ENCODE measurements at regions not wholly inside any gene's neighbourhood (a gene's known extent, or its start where the extent isn't known, plus 50 kb on each side); places are given as distances from the start of the nearest gene placed in this dataset.
"Not testable (repeated sequence)": the region's sequence is repeated elsewhere in the genome, so short reads cannot be mapped to it uniquely, and the experiment has no call there.

DNA sequence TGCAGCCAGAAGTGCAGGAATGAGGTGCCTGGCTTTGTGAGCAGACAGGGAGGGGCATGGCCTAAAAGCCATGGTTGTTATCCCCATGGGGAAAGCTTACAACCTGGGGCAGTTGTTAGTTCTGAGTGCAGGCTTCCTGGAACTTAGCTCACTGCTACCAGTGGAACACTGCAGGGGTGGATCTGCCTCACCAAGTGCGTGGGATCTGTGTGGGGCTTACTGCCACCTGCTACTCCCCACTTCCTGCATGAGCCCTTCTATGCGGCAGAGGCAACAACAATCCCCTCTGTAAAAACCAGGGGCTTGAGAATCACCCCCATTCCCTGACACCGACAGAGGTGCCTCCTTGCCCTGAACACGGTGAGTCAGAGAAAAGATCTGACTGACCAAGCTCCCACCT is 174.6 kb downstream of the SPIN4 start:
- TF ChIP-seq POLR2A (IDR thresholded peaks at IDR 0.05; ENCODE audit: low read depth, low read length); POLR2AphosphoS5 (IDR thresholded peaks at IDR 0.05; ENCODE audit: low read depth, low read length); TAF1 (IDR thresholded peaks at IDR 0.05; ENCODE audit: borderline replicate concordance, low read depth, low read length): not testable (repeated sequence)

All from GM12892 (cell line).